Activated CD4-positive, alpha-beta T cell treated with anti-CD3 and anti-CD28 coated beads, Interleukin-2, amount 50 U/mL, for 1 hour (primary cell): ENCODE measurements at regions not wholly inside any gene's neighbourhood (a gene's known extent, or its start where the extent isn't known, plus 50 kb on each side); places are given as distances from the start of the nearest gene placed in this dataset.
"Not testable (repeated sequence)": the region's sequence is repeated elsewhere in the genome, so short reads cannot be mapped to it uniquely, and the experiment has no call there.

ENCODE experiments used
- DNase-seq: peaks from one replicate; pipeline ENCODE4 v3.0.0-alpha.2; 2020

DNA sequence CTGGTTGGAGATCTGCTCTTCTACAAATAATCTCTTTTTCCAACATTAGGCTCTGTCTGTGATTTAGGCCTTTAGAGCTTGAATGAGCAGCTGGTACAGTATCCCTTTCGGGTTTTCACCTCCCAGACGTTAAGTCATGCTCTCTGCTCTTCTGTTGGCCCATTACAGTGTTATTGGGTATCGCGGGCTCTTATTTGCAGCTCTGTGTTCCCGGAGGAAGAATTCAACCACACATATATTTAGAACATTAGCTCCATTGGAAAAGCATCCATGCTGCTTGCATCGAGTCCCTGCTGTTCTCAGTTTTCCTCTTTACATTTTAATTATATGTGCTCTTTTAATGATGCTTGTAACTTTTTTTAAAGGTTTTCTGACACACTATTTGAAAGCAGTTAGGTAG, 278.0 kb upstream of the ADCY2 start:
- DNase-seq = no peak

- no peak for DNase-seq
Measured at GRCh38 chr5:7131680-7132079, 264.3 kb upstream of the ADCY2 start.

- DNase-seq = no peak
Measured at GRCh38 chr5:7146886-7147285, 249.1 kb upstream of the ADCY2 start.

DNA sequence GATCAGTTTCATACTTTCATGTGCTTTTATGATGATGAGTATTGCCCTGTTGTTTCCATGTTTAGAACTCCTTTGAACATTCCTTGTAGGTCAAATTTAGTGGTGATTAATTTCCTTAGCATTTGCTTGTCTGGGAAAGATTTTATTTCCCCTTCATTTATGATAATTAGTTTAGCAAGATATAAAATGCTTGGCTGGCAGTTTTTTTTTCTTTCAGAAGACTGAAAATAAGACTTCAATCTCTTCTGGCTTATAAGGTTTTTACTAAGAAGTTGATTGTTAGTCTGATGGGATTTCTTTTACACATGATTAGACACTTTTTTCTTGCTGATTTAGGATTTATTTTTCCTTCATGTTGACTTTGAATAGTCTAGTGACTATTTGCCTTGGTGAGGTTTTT, 238.9 kb upstream of the ADCY2 start:
- DNase-seq = no peak

- no peak for DNase-seq
Measured at GRCh38 chr5:7169240-7169878, 226.6 kb upstream of the ADCY2 start.

DNA sequence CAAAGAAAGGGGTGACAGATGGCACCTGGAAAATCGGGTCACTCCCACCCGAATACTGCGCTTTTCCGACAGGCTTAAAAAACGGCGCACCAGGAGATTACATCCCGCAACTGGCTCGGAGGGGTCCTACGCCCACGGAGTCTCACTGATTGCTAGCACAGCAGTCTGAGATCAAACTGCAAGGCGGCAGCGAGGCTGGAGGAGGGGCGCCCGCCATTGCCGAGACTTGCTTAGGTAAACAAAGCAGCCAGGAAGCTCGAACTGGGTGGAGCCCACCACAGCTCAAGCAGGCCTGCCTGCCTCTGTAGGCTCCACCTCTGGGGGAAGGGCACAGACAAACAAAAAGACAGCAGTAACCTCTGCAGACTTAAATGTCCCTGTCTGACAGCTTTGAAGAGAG, 225.2 kb upstream of the ADCY2 start:
- DNase-seq = not testable (repeated sequence)

DNA sequence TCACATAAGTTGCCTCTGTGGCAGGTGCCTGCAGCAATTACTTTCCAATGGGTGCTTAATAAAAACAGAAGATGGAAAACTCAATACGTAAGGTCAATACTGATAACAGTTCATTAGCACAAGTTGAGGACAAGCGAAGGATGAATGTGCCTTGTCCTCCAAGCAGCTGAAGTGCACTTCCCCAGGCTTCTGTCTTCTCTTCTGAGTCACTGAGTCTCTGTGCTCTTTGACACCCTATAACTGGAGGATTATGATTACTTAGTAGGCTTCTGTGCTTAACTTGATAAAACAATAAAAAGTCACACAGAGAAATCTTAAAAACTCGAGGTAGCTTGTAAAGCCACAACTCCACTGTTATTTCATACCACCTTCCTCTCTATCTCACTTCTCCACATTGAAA, 216.6 kb upstream of the ADCY2 start:
- no peak for DNase-seq

- no peak for DNase-seq
Measured at GRCh38 chr5:7181841-7182240, 214.1 kb upstream of the ADCY2 start.

DNA sequence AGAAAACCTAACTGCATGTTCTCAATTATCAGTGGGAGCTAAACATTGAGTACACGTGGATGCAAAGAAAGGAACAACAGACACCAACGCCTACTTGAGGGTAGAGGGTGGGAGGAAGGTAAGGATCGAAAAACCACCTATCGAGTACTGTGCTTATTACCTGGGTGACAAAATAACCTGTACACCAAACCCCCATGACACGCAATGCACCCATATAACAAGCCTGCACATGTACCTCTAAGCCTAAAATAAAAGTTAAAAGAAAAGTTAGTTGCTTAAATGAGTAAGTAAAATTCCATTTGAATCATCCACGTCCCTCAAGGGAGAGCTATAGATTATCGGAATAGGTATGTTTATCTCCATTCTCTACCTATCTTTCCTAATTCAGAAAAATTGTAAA, 210.2 kb upstream of the ADCY2 start:
- no peak for DNase-seq

DNA sequence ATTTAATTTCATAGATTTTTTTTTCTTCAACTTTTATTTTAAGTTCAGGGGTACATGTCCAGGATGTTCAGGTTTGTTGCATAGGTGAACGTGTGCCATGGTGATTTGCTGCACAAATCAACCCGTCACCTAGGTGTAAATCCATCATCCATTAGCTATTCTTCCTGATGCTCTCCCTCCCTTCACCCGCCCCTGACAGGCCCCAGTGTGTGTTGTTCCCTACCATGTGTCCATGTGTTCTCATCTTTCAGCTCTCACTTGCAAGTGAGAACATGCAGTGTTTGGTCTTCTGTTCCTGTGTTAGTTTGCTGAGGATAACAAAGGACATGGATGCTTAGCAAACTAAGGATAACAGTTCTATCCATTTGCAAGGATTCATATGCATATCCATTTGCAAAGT, 209.1 kb upstream of the ADCY2 start:
- DNase-seq = no peak

DNA sequence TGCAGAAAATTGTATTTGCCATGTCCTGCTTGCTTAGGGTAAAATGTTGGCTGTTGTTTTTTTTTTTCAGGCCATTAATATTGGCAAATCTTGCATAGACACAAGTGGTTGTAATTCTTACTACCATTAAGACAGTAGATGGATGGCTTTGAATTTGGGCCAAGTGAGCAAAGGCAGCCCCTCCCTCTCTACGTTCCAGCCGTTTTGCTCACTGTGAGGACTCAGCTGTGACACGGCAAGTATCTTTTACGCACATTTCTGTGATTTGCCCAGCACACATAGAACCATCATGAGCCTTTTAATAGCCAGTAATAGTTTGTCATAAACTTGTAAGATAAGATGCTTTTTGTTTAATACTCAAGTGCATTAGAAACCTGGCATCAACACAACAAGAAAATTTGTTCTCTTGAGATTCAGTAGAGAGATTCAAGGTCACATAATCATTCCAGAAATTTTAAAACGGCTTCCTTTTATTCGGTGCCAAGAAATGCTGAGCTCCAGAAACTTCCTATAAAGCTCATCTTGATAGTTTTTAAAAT, 205.2 kb upstream of the ADCY2 start:
- no peak for DNase-seq

DNA sequence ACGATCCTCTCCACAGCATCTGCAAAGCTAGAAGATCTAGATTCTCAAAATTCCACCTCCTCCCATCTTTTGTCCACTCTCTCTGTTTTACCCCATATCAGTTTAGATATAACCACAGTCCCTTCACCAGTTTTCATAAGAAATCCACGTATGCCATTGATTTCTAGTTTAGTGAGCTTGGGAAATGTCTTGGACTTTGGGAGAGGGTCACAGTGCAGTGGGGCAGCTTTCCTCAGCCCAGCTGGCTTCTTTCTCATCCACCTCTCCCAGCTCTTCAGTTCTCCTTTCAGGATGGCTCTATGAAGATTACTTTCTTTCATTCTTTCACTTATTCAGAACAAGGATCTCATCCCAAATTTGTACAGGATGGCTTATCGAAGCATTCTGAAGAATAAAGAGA, 203.9 kb upstream of the ADCY2 start:
- DNase-seq = no peak

- no peak for DNase-seq
Measured at GRCh38 chr5:7202846-7203245, 193.1 kb upstream of the ADCY2 start.

GRCh38 chr5:7207979-7208378, 188.0 kb upstream of the ADCY2 start:
- DNase-seq = no peak

DNA sequence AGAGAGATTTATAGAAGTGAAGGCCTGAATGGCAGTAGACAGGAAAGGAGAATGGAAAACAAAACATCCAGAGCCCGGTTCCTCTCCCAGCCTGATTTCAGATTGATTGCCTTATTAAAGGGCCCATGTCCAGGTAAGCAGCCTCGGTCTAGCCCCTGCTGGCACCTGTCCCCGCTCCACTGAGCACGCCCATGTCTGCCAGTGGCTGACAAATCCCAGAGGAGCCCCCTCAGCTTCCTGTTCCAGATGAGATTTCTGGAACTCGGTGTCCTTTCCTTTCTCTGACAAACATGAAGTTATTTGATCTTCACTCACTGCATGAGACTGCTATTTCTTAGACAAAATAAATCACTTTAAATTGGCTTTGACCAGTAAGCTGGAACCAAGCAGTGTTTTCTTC, 187.0 kb upstream of the ADCY2 start:
- no peak for DNase-seq

GRCh38 chr5:7209658-7210057, 186.3 kb upstream of the ADCY2 start:
- no peak for DNase-seq

DNA sequence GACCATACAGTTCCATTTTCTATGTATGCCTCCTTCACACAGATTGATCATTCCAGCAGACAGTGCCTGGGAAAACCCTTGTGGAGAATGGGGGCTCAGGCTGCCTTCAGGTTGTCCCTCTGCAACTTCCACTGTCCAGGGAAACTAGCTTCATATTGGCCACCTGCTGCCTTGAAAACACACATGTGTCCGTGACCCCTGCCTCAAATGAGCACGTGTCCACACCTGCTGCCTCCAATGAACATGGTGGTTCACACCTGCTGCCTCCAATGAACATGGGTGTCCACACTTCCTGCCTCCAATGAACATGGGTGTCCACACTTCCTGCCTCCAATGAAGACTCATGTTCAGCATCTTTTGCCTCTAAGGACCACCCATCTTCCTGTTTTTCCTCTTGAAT, 185.4 kb upstream of the ADCY2 start:
- no peak for DNase-seq

GRCh38 chr5:7213525-7213924, 182.4 kb upstream of the ADCY2 start:
- no peak for DNase-seq

DNA sequence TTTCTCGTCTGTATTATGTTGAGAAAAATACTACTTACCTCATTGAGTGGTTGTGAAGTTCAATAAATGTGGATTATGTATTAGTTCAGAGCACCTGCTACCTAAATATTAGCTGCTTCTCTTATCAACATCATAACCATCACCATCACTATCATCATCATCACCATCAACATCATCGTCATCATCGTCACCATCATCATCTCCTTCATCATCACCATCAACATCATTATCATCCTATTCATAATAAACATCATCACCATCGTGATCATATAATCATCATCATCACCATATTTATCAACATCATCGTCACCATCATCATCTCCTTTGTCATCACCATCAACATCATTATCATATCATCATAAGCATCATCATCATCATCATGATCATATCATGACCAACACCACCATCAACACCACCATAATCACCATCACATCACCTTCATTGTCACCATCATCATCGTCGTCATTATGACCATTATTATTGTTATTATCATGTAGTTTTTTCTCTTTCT, 181.0 kb upstream of the ADCY2 start:
- DNase-seq = no peak

DNA sequence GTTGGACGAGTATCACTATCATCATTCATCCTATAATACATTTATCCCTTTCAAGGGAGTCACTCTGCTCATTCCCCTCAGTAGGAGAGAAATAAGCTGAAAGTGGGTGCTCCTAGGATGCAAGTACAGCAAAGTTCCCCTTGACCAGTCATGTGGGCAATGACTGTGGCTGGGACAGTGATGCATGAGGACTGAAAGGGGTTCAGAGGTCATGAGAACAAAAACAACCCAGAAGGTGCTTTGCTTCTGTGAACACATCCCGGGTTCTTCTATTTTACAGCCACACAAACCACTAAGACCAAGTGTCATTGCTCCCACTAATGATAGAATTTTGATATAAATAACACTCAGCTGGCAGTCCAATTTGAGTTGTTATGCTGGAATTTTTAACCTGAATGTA, 177.8 kb upstream of the ADCY2 start:
- DNase-seq = no peak

DNA sequence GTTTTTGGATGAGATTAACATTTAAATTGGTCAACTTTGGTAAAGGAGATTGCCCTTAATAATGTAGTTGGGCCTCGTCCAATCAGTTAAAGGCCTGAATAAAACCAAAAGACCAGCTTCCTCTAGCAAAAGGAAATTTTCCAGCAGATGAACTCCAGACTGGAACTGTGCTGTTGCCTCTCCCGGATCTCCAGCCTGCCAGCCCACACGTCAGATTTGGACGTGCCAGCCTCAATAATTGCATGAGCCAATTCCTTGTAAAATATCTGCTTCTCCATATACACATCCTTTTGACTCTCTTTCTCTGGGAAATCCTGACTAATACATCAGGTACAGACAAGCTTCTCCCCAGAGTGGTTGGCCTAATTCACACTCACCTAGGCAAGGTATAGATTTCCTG, 175.8 kb upstream of the ADCY2 start:
- DNase-seq = no peak

GRCh38 chr5:7221041-7221440, 174.9 kb upstream of the ADCY2 start:
- no peak for DNase-seq

- no peak for DNase-seq
Measured at GRCh38 chr5:7225826-7226225, 170.1 kb upstream of the ADCY2 start.

DNA sequence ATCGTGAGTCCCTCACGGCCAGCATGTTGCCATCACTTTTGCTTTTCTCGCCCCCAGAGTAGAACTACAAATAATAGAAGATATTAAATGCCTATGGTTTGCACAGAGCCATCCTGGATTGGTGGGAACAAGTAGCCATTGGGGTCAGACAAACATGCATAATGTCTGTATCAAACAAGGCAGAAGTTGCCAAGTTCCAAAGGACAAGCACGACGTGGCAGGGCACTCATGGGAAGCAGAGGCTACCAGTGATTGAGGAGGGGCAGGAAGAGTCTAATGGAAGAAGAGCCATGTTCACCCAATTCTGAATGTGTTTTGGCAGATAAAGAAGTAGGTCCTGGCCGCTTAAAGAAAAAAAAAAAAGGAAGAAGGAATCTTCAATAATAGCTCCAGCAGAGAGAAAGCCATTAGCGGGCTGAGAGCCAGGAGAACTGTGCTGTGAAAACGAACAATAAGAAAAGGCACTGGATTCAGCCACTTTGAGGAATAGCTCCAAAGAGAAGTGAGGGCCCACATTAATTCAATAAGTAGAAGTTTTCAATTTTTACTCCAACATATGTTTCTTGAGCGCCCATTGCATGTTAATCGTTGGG, 153.7 kb upstream of the ADCY2 start:
- DNase-seq = no peak

- no peak for DNase-seq
Measured at GRCh38 chr5:7244208-7244607, 151.7 kb upstream of the ADCY2 start.
